Ishikawa (cell line): ENCODE measurements at regions not wholly inside any gene's neighbourhood (a gene's known extent, or its start where the extent isn't known, plus 50 kb on each side); places are given as distances from the start of the nearest gene placed in this dataset.

Experiments used
- EGR1 ChIP-seq: IDR thresholded peaks from 2 replicates; pipeline ENCODE4 v1.6.1; 2012
- TAF1 ChIP-seq: IDR thresholded peaks from 2 replicates; pipeline ENCODE4 v1.6.1; 2012; ENCODE audit warnings: low read depth, mild to moderate bottlenecking

DNA sequence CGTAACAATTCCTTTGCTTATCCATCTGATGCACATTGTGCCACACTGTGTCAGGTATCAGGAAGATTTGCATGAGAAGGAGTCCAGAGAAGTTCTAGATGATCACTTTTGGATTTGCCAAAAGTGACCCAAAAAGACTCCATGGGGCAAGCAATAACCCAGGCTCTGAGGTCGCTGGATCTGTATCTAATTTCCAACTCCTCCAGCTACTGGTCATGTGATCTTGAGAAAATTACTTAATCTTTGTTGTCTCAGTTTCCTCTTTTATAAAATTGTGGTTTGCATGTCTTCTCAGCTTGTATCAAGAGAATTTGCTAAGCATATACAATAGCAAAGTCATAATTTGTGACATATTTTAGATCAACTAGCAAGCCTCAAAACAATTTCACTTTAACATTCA is 61.3 kb upstream of the ITGA4 start:
- TF ChIP-seq TAF1 (no peak), EGR1 (no peak)
